ENCODE measurements at regions not wholly inside any gene's neighbourhood (a gene's known extent, or its start where the extent isn't known, plus 50 kb on each side); places are given as distances from the start of the nearest gene placed in this dataset.

DNA sequence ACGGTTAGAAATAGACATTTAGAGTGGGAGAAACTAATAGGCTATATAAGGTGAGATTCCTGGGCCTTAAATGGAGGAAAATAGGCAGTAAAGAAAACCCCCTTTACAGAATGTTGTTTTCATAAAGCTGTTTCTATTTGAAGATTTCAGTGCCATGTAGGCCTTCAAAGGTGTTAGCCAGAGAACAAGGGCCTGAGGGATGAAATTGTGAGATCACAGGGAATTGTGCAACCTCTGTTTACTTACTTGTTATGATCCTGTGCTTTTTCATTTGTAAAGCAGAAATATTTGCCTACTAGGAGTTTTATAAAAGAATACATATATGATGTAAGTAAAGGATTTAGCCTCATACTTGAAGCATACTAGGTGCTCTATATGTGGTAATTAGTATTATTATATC lies 272.9 kb upstream of the ARX start:
- no peak for TF ChIP-seq EZH2phosphoT487 (conservative IDR thresholded peaks at IDR 0.05; ENCODE audit: low read length)
- TF ChIP-seq, protein P1, sequence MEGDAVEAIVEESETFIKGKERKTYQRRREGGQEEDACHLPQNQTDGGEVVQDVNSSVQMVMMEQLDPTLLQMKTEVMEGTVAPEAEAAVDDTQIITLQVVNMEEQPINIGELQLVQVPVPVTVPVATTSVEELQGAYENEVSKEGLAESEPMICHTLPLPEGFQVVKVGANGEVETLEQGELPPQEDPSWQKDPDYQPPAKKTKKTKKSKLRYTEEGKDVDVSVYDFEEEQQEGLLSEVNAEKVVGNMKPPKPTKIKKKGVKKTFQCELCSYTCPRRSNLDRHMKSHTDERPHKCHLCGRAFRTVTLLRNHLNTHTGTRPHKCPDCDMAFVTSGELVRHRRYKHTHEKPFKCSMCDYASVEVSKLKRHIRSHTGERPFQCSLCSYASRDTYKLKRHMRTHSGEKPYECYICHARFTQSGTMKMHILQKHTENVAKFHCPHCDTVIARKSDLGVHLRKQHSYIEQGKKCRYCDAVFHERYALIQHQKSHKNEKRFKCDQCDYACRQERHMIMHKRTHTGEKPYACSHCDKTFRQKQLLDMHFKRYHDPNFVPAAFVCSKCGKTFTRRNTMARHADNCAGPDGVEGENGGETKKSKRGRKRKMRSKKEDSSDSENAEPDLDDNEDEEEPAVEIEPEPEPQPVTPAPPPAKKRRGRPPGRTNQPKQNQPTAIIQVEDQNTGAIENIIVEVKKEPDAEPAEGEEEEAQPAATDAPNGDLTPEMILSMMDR (IDR thresholded peaks at IDR 0.05; ENCODE audit: insufficient read depth, low read length, poor library complexity, severe bottlenecking): no peak
